Neuronal stem cell (in vitro differentiated cells): ENCODE measurements at regions not wholly inside any gene's neighbourhood (a gene's known extent, or its start where the extent isn't known, plus 50 kb on each side); places are given as distances from the start of the nearest gene placed in this dataset.

ENCODE experiments used
- DNase-seq: peaks from one replicate; pipeline ENCODE4 v3.0.0-alpha.2; 2013; ENCODE audit warnings: low spot score
- H2AFZ ChIP-seq: one replicate; pipeline ENCODE4 v1.6.1; 2013; ENCODE audit warnings: mild to moderate bottlenecking, low read length, inconsistent platforms
- H2AK5ac ChIP-seq: 2 replicates; pipeline ENCODE4 v1.6.1; 2013; ENCODE audit warnings: low read depth, mild to moderate bottlenecking, inconsistent platforms, low read length, moderate library complexity, mixed read lengths
- H2BK120ac ChIP-seq: 2 replicates; pipeline ENCODE4 v1.6.1; 2013; ENCODE audit warnings: low read depth, mild to moderate bottlenecking, inconsistent platforms, low read length, moderate library complexity, mixed read lengths
- H2BK12ac ChIP-seq: one replicate; pipeline ENCODE4 v1.6.1; 2013; ENCODE audit warnings: low read length, inconsistent platforms
- H2BK15ac ChIP-seq: 2 replicates; pipeline ENCODE4 v1.6.1; 2013; ENCODE audit warnings: mild to moderate bottlenecking, low read length, inconsistent platforms, mixed read lengths
- H2BK5ac ChIP-seq: one replicate; pipeline ENCODE4 v1.6.1; 2013; ENCODE audit warnings: inconsistent platforms, mild to moderate bottlenecking, low read length, moderate library complexity
- H3K14ac ChIP-seq: one replicate; pipeline ENCODE4 v1.6.1; 2013; ENCODE audit warnings: low read length, inconsistent platforms
- H3K18ac ChIP-seq: 2 replicates; pipeline ENCODE4 v1.6.1; 2013; ENCODE audit warnings: low read length, inconsistent platforms
- H3K23ac ChIP-seq: 2 replicates; pipeline ENCODE4 v1.6.1; 2013; ENCODE audit warnings: low read depth, mild to moderate bottlenecking, mixed read lengths, low read length, inconsistent platforms; ENCODE audit not compliant: poor library complexity
- H3K27ac ChIP-seq: replicated peaks from 3 replicates; pipeline ENCODE4 v1.5.1; 2013; ENCODE audit warnings: low read length, inconsistent platforms
- H3K27me3 ChIP-seq, 3 experiments: 2 replicates each; pipeline ENCODE4 v1.6.1; 2013; ENCODE audit warnings: low read length in 3 of 3, mild to moderate bottlenecking in 2 of 3, inconsistent platforms in 1 of 3, low read depth in 1 of 3, mixed read lengths in 1 of 3, moderate library complexity in 1 of 3; ENCODE audit not compliant: control insufficient read depth in 3 of 3, insufficient read depth in 3 of 3
- H3K36me3 ChIP-seq, 2 donors: replicated peaks in 1 of 2; 2 replicates each; pipeline ENCODE4 v1.6.1; 2013; ENCODE audit warnings: low read length in 2 of 2; ENCODE audit not compliant: control insufficient read depth in 2 of 2, insufficient read depth in 2 of 2
- H3K4ac ChIP-seq: 2 replicates; pipeline ENCODE4 v1.6.1; 2013; ENCODE audit warnings: inconsistent platforms, mild to moderate bottlenecking, low read length, moderate library complexity
- H3K4me1 ChIP-seq, 2 donors: 1 replicate in 1 of 2; 2 replicates in 1 of 2; pipeline ENCODE4 v1.6.1; 2013; ENCODE audit warnings: low read length in 2 of 2, low read depth in 1 of 2; ENCODE audit not compliant: control insufficient read depth in 2 of 2, insufficient read depth in 1 of 2
- H3K4me2 ChIP-seq: one replicate; pipeline ENCODE4 v1.6.1; 2013; ENCODE audit warnings: mild to moderate bottlenecking, low read length, inconsistent platforms; ENCODE audit not compliant: insufficient read depth, poor library complexity, severe bottlenecking
- H3K4me3 ChIP-seq, 2 donors: 2 replicates each; pipeline ENCODE4 v1.5.1; 2013; ENCODE audit warnings: low read length in 2 of 2, mild to moderate bottlenecking in 2 of 2, inconsistent platforms in 1 of 2, moderate library complexity in 1 of 2
- H3K79me1 ChIP-seq: one replicate; pipeline ENCODE4 v1.6.1; 2013; ENCODE audit warnings: low read depth, mild to moderate bottlenecking, inconsistent platforms, low read length, moderate library complexity
- H3K9ac ChIP-seq: one replicate; pipeline ENCODE4 v1.6.1; 2013; ENCODE audit warnings: mild to moderate bottlenecking, low read depth, low read length, inconsistent platforms; ENCODE audit not compliant: poor library complexity
- H3K9me3 ChIP-seq, 2 donors: replicated peaks in 1 of 2; 2 replicates each; pipeline versions ENCODE3 to v1.6.1; 2013; ENCODE audit warnings: low read length in 2 of 2, mild to moderate bottlenecking in 2 of 2, inconsistent platforms in 1 of 2, low read depth in 1 of 2, mixed read lengths in 1 of 2, moderate library complexity in 1 of 2; ENCODE audit not compliant: control insufficient read depth in 2 of 2, insufficient read depth in 1 of 2
- H4K8ac ChIP-seq: one replicate; pipeline ENCODE4 v1.6.1; 2013; ENCODE audit warnings: low read depth, mild to moderate bottlenecking, inconsistent platforms, low read length, moderate library complexity
- H4K91ac ChIP-seq: one replicate; pipeline ENCODE4 v1.6.1; 2013; ENCODE audit warnings: low read length, low read depth, mild to moderate bottlenecking, inconsistent platforms; ENCODE audit not compliant: poor library complexity
- WGBS, 2 donors: extraction: QIAGEN DNeasy Blood & Tissue Kit; methylation state at CpG; one replicate each; pipeline ENCODE4 v1.1.7; 2013; ENCODE audit warnings: missing lambda C conversion rate in 2 of 2, mixed read lengths in 1 of 2; ENCODE audit not compliant: insufficient read length in 2 of 2, insufficient replicate concordance in 1 of 2; ENCODE audit errors: extremely low coverage in 2 of 2; 5-methylcytosine and 5-hydroxymethylcytosine counted together

GRCh38 chr11:32259641-32260081 is 168.8 kb downstream of the RCN1 start:
- no peak overlapping the region for H3K27ac ChIP-seq
- peaks cover 0 to 2% (median 0%) of the 10 kb centered on the region in 3 experiments for H3K27me3 ChIP-seq
- no peak overlapping the region for H3K4me2 ChIP-seq
- H3K23ac ChIP-seq = no peak overlapping the region
- no peak overlapping the region for H3K4ac ChIP-seq
- no peaks in the 10 kb centered on the region for H3K79me1 ChIP-seq
- H2AK5ac ChIP-seq = no peak overlapping the region
- H2BK120ac ChIP-seq = no peak overlapping the region
- H3K36me3 ChIP-seq = no peaks in the 10 kb centered on the region
- DNase-seq = no peak
- WGBS, 2 donors = no CpG with 5 or more reads among the region's 3 CpGs
- H2BK12ac ChIP-seq = no peak overlapping the region
- H2BK5ac ChIP-seq = no peak overlapping the region
- H4K91ac ChIP-seq = no peak overlapping the region
- H3K9me3 ChIP-seq = no peaks in the 10 kb centered on the region
- no peak overlapping the region for H3K18ac ChIP-seq
- peaks cover 0 to 10% of the 10 kb centered on the region in 2 donors for H3K4me1 ChIP-seq
- H4K8ac ChIP-seq = no peak overlapping the region
- no peak overlapping the region for H3K9ac ChIP-seq
- no peak overlapping the region for H2AFZ ChIP-seq
- H2BK15ac ChIP-seq = no peak overlapping the region
- no peak overlapping the region for H3K14ac ChIP-seq
- H3K4me3 ChIP-seq = no peak overlapping the region

- Histone ChIP-seq H4K8ac (no peak overlapping the region), H2BK120ac (no peak overlapping the region)
- DNase-seq = no peak
Measured at GRCh38 chr11:32262367-32262766, 171.5 kb downstream of the RCN1 start.

GRCh38 chr11:32265911-32266310 is 169.4 kb downstream of the WT1 start:
- Histone ChIP-seq H3K23ac (no peak overlapping the region), H3K14ac (no peak overlapping the region), H3K4me3 (no peak overlapping the region), H3K4ac (no peak overlapping the region), H3K27me3 (peaks cover 0 to 2% (median 0%) of the 10 kb centered on the region in 3 experiments), H2BK5ac (no peak overlapping the region), H3K36me3 (no peaks in the 10 kb centered on the region), H3K79me1 (no peaks in the 10 kb centered on the region), H2AK5ac (no peak overlapping the region), H3K4me2 (no peak overlapping the region), H3K18ac (no peak overlapping the region), H3K9ac (no peak overlapping the region), H4K91ac (no peak overlapping the region), H3K9me3 (no peaks in the 10 kb centered on the region), H4K8ac (no peak overlapping the region), H2BK12ac (no peak overlapping the region), H2BK120ac (no peak overlapping the region), H3K4me1 (peaks cover 0 to 7% of the 10 kb centered on the region in 2 donors), H2AFZ (no peak overlapping the region), H2BK15ac (no peak overlapping the region), H3K27ac (no peak overlapping the region)
- DNase-seq = no peak
- WGBS, 2 donors = no CpG with 5 or more reads among the region's 1 CpG

More at GRCh38 chr11:32262367-32262766, 171.5 kb downstream of the RCN1 start:
- H2BK12ac ChIP-seq = no peak overlapping the region
- no peaks in the 10 kb centered on the region for H3K9me3 ChIP-seq
- H3K27ac ChIP-seq = peak overlapping the region; percentile 75
- WGBS, 2 donors = no CpG with 5 or more reads among the region's 1 CpG
- no peak overlapping the region for H2BK15ac ChIP-seq
- no peak overlapping the region for H3K4me2 ChIP-seq
- H2AFZ ChIP-seq = no peak overlapping the region
- no peak overlapping the region for H3K4me3 ChIP-seq
- no peak overlapping the region for H2BK5ac ChIP-seq
- no peak overlapping the region for H3K23ac ChIP-seq
- H3K9ac ChIP-seq = no peak overlapping the region
- peak overlapping the region; percentile 11 for H2AK5ac ChIP-seq
- H3K36me3 ChIP-seq = no peaks in the 10 kb centered on the region
- no peak overlapping the region for H3K14ac ChIP-seq
- H3K27me3 ChIP-seq = peaks cover 0 to 2% (median 0%) of the 10 kb centered on the region in 3 experiments
- H3K4ac ChIP-seq = no peak overlapping the region
- H3K79me1 ChIP-seq = no peaks in the 10 kb centered on the region
- H3K4me1 ChIP-seq = peaks cover 0 to 7% of the 10 kb centered on the region in 2 donors
- no peak overlapping the region for H3K18ac ChIP-seq
- no peak overlapping the region for H4K91ac ChIP-seq

GRCh38 chr11:32266601-32267000 is 168.7 kb downstream of the WT1 start:
- no peak overlapping the region for H3K27ac ChIP-seq
- no peak overlapping the region for H3K4me2 ChIP-seq
- H3K23ac ChIP-seq = no peak overlapping the region
- no peak overlapping the region for H3K4ac ChIP-seq
- no peak overlapping the region for H2BK5ac ChIP-seq
- H3K79me1 ChIP-seq = no peaks in the 10 kb centered on the region
- no peak overlapping the region for H3K14ac ChIP-seq
- H3K27me3 ChIP-seq = peaks cover 0 to 2% (median 0%) of the 10 kb centered on the region in 3 experiments
- no peak overlapping the region for H4K91ac ChIP-seq
- H3K18ac ChIP-seq = no peak overlapping the region
- no peak overlapping the region for H2BK15ac ChIP-seq
- no peak overlapping the region for H3K4me3 ChIP-seq
- H3K9ac ChIP-seq = no peak overlapping the region
- DNase-seq = no peak
- peaks cover 0 to 7% of the 10 kb centered on the region in 2 donors for H3K4me1 ChIP-seq
- H2BK12ac ChIP-seq = no peak overlapping the region
- H3K9me3 ChIP-seq = no peaks in the 10 kb centered on the region
- WGBS, 2 donors = no CpG with 5 or more reads among the region's 4 CpGs
- no peak overlapping the region for H2BK120ac ChIP-seq
- no peak overlapping the region for H2AFZ ChIP-seq
- H4K8ac ChIP-seq = no peak overlapping the region
- no peak overlapping the region for H2AK5ac ChIP-seq
- no peaks in the 10 kb centered on the region for H3K36me3 ChIP-seq
